Activated CD4-positive, alpha-beta T cell treated with anti-CD3 and anti-CD28 coated beads, Interleukin-2, amount 50 U/mL, for 1 hour (primary cell): ENCODE measurements at regions not wholly inside any gene's neighbourhood (a gene's known extent, or its start where the extent isn't known, plus 50 kb on each side); places are given as distances from the start of the nearest gene placed in this dataset.
"Not testable (repeated sequence)": the region's sequence is repeated elsewhere in the genome, so short reads cannot be mapped to it uniquely, and the experiment has no call there.

Experiments used
- DNase-seq: peaks from one replicate; pipeline ENCODE4 v3.0.0-alpha.2; 2020

DNA sequence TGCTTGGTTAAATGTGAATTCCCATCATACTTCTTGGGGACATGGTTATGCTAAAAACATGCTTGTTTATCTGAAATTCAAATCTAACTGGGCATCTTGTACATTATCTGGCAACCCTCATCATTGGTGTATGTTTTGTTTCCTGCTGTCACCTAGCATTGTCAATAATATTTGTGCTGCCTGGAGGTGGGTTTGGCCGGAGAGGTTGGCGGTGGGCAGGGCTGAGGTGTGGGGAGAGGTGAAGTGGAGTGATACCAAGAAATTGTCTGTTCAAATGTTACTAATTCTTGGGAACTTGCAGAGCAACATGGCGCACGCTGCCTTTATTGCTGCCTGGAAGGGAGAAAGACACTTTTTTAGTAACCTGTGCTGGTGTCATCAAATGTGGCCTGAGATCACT lies 280.5 kb downstream of the VRK1 start:
- no peak for DNase-seq

DNA sequence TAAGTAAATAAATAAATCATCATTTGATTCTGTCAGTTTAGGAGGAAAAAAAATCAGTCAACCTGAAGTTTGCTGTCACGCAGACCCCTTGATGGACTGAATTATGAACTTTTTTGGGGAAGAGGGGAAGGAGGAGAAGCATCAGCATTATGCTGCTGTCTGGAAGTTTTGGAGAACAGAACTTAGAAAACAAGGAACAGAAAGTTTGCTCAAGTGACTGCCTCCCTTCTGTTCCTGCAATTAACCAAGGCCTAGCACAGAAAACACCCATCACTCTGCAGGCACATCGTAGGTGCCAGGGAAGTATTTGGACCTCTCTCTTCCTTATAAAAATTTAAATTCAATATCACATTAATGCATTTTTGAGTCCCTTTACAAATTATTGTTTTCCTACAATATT lies 283.8 kb downstream of the VRK1 start:
- DNase-seq = no peak

DNA sequence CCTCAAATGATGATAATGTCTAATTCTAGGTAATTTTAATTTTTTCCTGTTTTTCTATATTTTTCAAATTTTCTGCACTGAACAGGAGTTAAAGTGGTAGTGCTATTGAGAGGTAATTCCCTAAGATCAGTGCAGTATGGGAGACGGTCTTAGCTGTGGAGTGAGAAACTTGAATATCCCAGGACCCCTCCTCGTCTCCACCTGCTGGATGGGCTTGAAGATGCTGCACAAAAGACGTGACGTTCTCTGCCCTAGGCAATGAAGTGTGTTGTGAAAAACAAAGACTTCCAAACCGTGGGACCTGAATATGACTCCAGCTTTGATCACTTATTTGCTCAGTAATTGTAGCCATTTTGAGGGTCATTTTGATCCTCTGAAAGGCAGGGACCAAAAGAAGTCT lies 298.1 kb downstream of the VRK1 start:
- DNase-seq = no peak

DNA sequence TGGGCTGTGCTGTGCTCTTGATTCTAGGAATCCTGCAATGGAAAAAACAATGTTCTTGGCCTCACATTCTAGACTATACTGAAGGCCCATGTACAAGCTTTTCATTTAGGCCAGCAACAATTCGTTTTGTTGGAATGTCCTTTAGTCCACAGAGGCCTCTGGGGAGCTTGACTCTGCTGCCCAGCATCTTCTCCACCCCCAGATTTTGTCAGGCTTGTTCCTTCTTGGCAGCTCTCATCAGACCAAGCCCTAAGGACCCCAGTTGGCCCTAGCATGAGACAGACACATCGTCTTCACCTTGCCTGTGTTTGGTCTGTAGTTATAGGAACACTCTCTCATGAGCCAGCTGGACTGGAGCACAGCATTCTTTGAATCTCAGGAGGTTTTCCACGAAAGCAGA lies 300.1 kb downstream of the VRK1 start:
- no peak for DNase-seq

DNA sequence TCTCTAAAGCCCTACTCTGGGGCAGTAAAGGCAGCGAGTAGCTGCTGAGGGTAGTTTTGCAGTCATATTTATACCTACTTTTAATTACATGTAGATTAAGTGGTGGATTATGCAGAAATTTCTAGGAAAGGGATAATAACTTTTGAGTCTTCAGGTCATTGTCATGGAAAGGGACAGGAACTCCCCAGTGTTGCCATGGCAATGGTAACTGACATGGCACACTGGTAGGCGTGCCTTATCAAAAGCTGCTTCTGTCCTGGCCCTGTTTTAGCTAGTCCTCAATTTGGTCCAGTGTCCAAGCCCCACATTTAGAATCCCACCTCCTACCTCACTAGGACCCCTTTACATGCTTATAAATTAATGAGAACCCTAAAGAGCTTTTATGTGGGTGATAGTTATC lies 303.1 kb downstream of the VRK1 start:
- DNase-seq = no peak

DNA sequence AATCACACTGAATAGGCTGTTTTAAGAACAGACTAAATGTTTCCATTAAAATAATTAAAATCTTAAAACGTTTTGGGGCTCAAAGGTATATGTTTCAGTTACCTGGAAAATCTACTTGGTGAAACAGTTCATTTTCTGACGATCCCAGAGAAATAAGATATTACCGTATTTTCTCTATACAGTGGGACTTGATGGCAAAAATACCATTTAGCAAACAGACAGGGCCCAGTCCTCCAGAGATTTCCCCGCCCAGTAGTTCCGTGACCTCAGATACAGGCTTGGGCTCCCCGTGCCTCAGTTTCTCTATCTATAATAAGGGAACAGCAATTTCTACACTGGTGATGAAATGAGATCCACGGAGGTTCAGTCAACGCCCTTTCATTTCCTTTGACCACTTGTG lies 304.4 kb downstream of the VRK1 start:
- no peak for DNase-seq

DNA sequence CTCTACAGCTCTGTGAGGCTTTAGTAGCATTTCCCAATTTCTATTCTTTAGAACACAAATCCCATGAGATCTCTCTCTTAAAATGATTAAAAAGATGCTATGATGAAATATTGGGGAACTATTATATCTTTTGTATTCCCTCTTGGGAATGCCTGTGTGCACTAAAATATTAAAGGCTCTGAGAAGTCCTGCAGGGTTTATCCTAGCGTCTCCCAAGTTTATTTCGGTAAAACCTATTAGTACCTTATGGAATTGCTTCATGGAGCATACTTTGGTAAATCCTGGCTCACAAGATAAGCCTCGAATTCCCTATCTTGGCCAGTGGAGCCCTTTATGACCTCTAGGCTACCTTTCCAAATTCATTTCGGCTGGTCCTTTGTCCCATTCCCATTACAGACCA lies 306.8 kb downstream of the VRK1 start:
- DNase-seq = no peak

DNA sequence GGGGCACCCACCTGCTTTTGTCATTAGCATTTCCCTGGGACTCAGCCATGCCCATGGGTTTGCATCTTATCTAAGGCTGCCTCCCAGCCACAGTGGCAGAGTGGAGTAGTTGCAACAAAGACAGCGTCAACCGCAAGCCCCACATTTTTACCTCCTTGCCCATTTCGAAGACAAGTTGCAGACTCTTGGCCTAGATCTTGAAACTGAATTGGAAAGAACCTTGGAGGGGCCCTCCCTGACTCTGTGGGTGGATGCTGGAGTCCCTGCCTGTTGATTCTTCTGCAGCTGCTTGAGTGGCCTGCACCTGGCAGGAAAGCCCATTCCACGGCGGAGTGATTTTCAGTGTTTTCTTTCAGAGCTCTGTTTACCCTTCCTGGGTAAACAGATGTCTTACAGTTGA lies 309.0 kb downstream of the VRK1 start:
- DNase-seq = no peak

DNA sequence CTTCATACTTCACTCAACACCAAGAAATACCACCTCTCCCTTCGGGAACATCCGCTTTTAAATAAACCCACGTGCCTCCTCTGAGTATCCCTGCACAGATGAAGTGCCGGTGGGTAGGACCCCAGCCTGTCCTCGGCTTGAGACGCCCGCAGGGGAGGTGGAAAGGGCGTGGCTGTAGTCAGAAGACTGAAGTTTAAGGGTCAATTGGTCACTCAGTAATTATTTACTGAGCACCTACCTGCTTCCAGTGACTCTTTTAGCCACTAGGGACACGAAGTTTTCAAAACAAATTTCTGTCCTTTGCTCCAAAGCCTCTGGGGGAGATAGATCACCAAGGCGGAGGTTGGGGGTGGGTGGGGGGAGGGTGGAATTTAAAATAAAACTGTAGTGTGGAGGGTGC lies 309.4 kb downstream of the VRK1 start:
- DNase-seq = no peak

DNA sequence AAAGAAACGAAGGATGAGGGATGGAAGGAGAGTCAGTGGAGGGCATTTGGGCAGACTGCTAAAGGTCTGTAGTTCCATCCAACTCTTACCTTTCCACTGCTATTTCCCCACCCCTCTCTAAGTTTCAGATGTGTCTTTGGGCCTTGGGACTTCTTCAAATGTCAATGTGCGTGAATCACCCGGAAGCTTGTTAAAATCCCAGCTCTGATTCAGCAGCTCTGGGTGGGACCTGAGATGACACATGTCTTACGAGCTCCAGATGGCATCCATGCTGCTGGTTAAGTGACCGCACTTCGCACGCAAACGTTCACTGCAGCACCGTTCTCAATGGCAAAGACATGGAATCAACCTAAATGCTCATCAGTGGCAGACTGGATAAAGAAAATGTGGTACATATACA lies 309.9 kb downstream of the VRK1 start:
- DNase-seq = no peak

DNA sequence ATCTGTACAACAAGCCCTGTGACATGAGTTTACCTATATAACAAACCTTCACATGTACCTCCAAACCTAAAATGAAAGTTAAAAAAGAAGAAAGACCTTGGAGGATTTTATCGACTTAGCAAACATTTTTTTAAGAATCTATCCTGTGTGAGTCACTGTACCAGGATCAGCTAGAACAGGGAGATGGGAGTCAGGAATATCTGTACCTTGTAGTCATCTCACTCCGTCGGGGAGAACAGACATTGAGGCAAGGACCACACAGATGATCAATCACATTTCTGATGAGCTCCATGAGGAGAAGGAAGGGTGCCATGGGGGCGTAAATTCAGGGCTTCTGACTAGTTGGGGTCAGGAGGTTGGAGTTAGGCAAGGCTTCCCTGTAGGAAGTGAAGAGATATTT lies 310.6 kb downstream of the VRK1 start:
- DNase-seq = no peak

DNA sequence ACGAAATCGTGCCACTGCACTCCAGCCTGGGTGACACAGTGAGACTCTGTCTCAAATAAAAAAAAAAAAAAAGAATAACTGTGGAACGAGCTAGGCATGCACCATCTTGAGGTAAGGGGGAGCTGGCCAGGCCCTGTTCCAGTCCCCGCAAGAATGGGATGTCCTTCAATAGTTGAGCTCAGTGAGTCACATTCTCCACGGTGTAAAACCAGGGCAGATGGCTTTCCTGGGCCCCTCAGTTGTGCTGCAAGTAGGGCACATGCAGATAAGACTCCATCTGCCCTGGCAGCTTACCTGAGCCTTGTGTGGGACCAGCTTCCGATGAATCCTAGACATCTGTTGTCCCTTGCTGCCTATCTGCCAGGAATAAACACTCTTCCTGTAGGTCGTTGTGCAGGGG lies 312.1 kb downstream of the VRK1 start:
- DNase-seq = no peak

DNA sequence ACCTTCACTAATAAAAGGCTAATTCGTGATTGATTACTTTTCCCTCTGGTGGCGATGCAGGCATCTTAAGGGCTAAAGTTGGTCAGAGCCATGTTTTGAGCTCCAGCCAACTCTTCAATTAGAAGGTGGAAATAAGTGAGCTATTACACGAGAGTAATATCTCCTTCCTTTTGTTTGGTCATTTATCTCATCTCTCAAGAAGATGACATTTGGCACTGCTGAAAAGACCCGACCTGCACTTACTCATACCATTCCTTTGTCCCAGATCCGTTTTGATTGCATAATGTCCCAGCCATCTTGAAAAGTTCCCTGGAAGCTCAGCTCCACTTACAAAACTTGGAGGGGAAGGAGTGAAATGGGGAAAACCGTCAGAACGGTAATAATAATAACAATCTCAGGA lies 316.2 kb downstream of the VRK1 start:
- DNase-seq = no peak

DNA sequence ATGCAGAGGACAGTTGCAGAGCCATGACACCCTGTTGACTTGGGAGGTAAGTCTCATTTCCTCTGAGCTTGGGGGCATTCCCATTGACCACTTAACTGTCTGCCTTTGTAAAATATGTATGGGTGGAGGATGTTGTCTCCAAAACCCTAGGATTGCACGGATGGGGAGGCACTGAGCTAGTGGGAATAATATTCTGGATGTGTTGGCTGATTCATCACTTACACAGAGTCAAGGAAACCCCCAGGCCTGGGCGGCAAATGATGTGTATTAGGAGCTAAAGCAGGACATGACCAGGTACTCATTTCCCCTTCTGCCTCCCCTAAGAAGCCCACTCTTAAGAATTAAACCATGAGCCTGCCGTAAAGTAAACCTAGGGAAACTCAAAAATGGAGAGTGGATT lies 319.4 kb downstream of the VRK1 start:
- no peak for DNase-seq

DNA sequence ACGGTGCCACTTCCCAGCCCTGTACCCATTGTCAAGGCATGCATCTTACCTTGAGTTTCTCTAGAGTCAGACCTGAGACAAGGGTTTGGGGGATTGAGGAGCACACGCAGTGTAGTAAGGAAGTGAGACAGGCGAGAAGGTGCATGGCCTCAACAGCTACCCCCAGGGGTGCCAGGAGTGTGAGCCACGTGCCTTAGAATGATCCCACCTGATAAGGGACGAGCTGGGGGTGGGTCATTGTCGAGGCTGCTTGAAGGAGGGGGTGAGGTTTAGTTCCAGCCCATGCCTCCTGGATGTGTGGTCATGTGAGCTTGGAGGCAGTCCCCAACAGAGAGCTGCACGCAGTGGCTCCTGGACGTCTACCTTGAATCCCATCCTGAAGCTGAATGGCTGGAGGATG lies 320.5 kb downstream of the VRK1 start:
- no peak for DNase-seq

DNA sequence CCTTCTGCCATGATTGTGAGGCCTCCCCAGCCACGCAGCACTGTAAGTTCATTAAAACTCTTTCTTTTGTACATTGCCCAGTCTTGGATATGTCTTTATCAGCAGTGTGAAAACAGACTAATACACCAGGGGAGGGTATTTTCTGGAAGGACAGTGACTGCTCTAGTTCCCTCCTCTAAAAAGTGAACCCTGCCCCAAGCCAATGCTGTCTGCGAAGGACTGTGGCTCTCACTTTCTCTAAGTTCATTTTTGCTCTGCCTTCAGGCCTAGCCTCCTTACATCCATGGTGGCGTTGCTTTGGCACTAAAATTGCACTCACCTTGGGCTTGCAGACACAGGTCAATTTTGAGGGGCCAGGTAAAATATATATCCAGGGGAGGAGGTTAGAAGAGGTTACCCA lies 323.0 kb downstream of the VRK1 start:
- DNase-seq = no peak

DNA sequence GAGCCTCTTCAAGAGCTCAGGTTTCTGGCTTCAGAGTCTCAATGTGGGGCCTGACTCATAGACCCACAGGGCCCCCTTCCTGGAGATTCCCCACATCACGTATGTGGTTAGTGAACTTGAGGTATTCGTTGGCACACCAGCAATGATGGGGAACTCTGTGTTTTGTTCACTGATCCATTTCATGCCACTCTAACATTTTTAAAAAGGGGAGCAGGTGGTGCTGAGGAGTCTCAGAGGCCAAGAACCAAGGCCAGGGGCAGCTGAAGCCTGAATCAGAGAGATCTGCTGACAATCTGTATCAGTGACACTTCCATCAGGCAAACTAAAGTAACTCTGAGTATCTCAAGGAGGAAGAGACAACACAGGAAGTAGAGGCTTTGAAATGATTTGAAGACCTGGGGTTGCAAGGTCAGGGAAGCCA lies 323.4 kb downstream of the VRK1 start:
- peak; percentile 22 for DNase-seq

DNA sequence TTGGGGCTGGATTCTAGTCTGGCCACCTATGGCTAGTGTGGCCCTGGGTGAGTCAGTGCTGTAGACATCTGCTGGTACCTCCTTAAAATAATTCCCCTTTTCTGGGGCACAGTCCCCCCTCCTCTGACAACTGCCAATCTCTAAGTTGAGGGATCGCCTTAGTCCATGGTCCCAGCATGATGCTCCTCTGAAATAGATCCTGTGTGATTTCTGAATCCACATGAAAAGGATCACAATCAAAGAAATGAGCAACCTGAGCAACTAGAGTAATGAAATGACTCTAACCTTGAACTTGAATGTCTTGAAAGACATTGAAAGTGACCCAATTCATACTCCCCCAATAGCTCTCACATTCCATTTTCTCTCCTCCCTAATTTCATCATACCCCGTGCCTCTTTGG lies 332.5 kb downstream of the VRK1 start:
- DNase-seq = no peak

DNA sequence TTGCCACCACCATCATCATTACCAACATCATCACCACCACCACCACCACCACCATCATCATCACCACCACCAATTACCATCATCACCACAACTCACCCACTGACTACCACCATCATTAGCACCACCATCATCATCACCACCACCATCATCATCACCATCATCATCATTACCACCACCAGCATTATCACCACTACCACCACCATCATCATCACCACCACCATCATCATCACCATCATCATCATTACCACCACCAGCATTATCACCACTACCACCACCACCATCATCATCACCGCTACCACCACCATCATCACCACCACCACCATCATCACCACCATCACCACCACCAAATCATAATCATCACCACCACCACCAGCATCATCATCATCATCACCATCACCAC lies 338.7 kb downstream of the VRK1 start:
- not testable (repeated sequence) for DNase-seq

DNA sequence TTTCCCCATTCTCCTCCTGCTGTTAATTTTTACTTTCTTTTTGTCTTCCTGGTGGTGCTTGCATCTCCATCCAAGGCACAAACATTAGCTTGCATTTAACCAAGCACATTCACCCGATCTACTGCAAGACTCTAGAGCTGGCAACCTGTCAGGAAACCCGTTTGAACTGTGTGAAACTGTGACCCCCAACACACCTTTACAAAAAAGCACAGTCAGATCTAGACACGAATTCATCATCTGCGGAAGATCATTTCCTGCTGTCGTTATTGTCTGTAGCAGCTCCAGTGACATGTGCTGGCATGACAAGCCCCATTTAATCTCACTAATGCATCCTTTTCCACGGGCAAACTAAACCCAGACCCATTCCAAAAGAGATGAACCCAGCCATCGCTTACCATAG lies 340.5 kb downstream of the VRK1 start:
- no peak for DNase-seq

DNA sequence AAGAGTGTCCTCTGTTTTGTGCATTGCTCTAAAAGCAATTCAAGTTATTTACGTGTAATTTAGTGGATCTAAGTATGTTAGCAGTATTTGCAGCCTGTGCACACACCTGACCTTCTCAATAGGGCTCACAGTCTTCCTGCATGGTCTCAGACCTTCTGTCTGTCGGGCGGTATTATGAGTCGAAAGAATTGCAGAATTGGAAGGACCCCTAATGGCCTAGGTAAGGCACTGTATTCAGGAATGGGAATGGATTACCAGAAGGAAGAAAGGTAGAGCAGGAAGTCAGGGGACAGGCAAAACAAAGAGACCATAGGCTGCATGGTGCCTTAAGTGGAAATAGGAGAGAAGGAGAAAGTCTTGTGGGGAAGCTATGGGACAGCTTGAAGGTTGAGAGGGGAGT lies 341.6 kb downstream of the VRK1 start:
- no peak for DNase-seq

DNA sequence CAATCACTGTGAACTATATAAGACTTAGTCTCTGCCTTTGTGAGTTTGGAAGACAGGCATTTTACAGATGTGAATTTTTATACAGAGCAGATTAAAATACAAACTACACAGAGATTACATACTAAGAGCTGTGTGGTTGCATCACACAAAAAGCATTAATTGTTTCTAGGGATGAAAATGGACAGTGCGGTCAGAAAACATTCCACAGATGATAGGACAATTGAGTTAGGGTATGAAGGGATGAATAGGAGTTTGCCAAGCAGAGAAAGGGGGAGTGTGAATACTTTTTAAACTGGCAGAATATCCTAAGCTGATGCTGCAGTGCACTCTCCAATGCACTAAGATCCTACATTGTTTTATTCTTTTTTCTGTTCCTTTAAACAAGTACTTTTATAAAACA lies 345.8 kb downstream of the VRK1 start:
- DNase-seq = no peak

DNA sequence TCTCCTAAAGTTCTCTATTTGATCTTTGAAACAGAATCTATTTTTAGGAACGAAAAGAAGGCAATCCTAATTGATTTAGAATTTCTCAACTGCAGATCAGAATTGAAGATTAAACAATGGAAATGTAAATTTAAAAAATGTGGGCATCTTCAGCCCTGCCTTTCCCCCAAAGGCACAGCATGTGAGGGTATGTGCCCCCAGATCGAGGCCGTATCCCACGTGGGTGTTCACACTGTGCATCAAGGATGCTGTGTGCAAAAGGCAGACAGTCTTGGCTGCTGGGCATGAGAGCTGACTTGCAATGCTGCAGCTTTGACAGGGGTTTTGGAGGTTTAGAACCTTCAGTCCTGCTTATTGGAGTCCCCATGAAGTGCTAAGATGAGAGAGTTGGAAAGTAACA lies 346.3 kb downstream of the VRK1 start:
- no peak for DNase-seq

DNA sequence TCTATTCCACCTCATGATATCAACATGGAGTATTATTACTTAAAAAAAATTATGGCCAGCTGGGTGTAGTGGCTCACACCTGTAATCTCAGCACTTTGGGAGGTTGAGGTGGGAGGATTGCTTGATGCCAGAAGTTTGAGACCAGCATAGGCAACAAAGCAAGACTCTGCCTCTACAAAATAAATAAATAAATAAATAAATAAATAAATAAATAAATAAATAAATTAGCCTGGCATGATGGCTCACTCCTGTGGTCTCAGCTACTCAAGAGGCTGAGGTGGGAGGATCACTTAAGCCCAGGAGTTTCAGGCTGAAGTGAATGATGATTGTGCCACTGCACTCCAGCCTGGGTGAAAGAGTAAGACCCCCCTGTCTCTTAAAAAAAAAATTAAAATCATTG lies 350.8 kb downstream of the VRK1 start:
- DNase-seq = not testable (repeated sequence)

DNA sequence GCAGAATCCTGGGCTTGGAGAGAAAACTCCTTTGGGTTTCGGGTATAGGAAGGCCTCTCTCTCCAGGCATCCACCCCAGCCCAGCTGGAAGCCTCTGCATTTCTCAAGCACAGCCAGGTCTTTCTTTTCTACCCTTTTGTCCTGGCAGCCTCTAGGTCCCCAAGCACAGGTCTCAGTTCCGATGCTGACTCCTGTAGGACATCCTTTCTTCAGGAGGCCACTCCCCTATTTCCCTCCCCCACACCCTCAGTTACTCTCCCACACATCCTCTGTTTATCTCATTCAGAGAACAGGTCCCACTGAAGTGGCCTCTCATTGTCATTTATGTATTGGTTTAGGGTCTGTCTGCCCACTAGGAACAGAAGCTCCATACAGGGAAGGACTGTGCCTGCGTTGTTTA lies 352.6 kb downstream of the VRK1 start:
- DNase-seq = no peak

DNA sequence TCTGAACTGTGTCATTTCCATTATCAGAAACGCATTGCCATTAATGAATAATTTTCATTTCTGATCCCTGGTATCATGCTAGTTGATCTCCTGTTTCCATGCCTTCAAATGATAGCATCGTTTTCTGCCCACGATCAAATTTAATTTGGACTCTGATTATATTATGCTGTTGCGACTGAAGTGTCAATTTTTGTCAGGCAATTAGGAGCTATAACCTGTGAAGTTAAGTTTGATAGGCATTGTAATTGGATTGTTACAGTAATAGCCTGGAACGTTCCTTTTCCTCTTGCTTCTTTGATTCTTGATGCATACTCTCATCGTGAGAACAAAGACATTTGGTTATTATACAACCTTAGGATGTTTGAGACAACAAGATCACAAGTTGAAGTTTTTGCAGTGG lies 356.3 kb downstream of the VRK1 start:
- no peak for DNase-seq

DNA sequence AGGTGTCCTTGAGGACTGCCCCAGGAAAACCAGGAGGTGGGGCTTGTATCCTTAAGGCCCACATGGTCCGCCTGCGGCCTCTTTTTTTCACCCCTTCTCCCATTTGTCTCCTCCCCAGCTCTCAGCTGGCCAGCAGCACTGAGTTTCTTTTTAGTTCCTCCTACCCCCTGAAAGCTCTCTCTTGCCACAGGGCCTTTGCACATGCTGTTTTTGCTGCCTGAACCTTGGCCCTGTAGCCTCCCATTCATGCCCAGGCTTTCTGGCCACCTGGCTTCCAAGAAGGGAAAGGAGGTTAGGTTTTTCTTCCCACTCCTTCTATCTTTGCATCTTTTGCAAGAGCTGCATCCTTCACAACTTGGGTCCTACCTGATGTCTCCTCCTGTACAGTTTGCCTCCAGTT lies 358.1 kb downstream of the VRK1 start:
- no peak for DNase-seq
